ENCODE measurements at regions not wholly inside any gene's neighbourhood (a gene's known extent, or its start where the extent isn't known, plus 50 kb on each side); places are given as distances from the start of the nearest gene placed in this dataset.
A peak's percentile ranks its signal among the peaks of the same experiment; 100 is the strongest.

- no peak for TF ChIP-seq CTCF (IDR thresholded peaks at IDR 0.05; ENCODE audit: insufficient read depth, low read depth, low read length, missing control alignments)
- DNase-seq (ENCODE audit: low read depth): peak; percentile 47
- no peak overlapping the region for H3K4me3 ChIP-seq (ENCODE audit: low read length)
Measured at GRCh38 chr21:14863745-14864210, 201.0 kb downstream of the NRIP1 start.

GRCh38 chr21:14862794-14863720 lies 201.7 kb downstream of the NRIP1 start:
- no peak overlapping the region for H3K4me3 ChIP-seq (ENCODE audit: low read length)
- DNase-seq (ENCODE audit: low read depth): peak; percentile 22
- peak; percentile 54 for TF ChIP-seq CTCF (IDR thresholded peaks at IDR 0.05; ENCODE audit: insufficient read depth, low read depth, low read length, missing control alignments)

- H3K4me3 ChIP-seq (ENCODE audit: low read length): no peak overlapping the region
- no peak for DNase-seq (ENCODE audit: low read depth)
- no peak for TF ChIP-seq CTCF (IDR thresholded peaks at IDR 0.05; ENCODE audit: insufficient read depth, low read depth, low read length, missing control alignments)
Measured at GRCh38 chr21:14858311-14858710, 206.5 kb downstream of the NRIP1 start.

- TF ChIP-seq CTCF (IDR thresholded peaks at IDR 0.05; ENCODE audit: insufficient read depth, low read depth, low read length, missing control alignments): no peak
- H3K4me3 ChIP-seq (ENCODE audit: low read length): no peak overlapping the region
- no peak for DNase-seq (ENCODE audit: low read depth)
Measured at GRCh38 chr21:14857529-14857928, 207.3 kb downstream of the NRIP1 start.

- H3K4me3 ChIP-seq (ENCODE audit: low read length): no peak overlapping the region
- no peak for DNase-seq (ENCODE audit: low read depth)
- TF ChIP-seq CTCF (IDR thresholded peaks at IDR 0.05; ENCODE audit: insufficient read depth, low read depth, low read length, missing control alignments): no peak
Measured at GRCh38 chr21:14850394-14850793, 214.4 kb downstream of the NRIP1 start.

GRCh38 chr21:14846621-14847020 lies 218.2 kb downstream of the NRIP1 start:
- H3K4me3 ChIP-seq (ENCODE audit: low read length): no peak overlapping the region

More at GRCh38 chr21:14846621-14847020, 218.2 kb downstream of the NRIP1 start:
- no peak for DNase-seq (ENCODE audit: low read depth)
- TF ChIP-seq CTCF (IDR thresholded peaks at IDR 0.05; ENCODE audit: insufficient read depth, low read depth, low read length, missing control alignments): no peak
